HepG2 (cell line): ENCODE measurements at regions not wholly inside any gene's neighbourhood (a gene's known extent, or its start where the extent isn't known, plus 50 kb on each side); places are given as distances from the start of the nearest gene placed in this dataset.

Experiments used
- ATAC-seq: fragments of 200-7000 bp; cut with Tn5 transposase; 3 replicates; pipeline ENCODE4 v1.9.1; 2020; ENCODE audit warnings: mild to moderate bottlenecking, moderate library complexity
- BruUV-seq: library from RNA; stranded (reverse); fragments of 400-500 nt; replicated peaks from 2 replicates; lab custom pipeline; 2021; lab: Mats Ljungman, UMichigan
- CTCF ChIA-PET: fragments of 300-600 bp; formaldehyde crosslinking; extraction: SDS; loops from one replicate; lab custom pipeline; 2021; ENCODE audit warnings: low total read pairs, inconsistent platforms, low intra/inter-chr PET ratio; lab: Yijun Ruan, JAX
- POLR2A ChIA-PET: fragments of 350-600 bp; sonication (Branson Sonifier 250); formaldehyde crosslinking; loops from one replicate; lab custom pipeline; 2020; ENCODE audit warnings: antibody characterized with exemption, inconsistent platforms; lab: Yijun Ruan, JAX
- DNase-seq: peaks from one replicate; pipeline ENCODE4 v3.0.0-alpha.2; 2015; ENCODE audit warnings: low spot score
- FAIRE-seq: peaks from 3 replicates; lab custom pipeline; 2011; peaks lifted over from hg19 to GRCh38; lab: Jason Lieb, UNC
- H2AFZ ChIP-seq: one replicate; pipeline ENCODE4 v1.6.1; 2011; ENCODE audit warnings: low read length, inconsistent platforms
- H3K27ac ChIP-seq: fragments of 300-600 bp; 3 replicates; pipeline ENCODE4 v1.8.0; 2011; ENCODE audit warnings: mixed run types, mild to moderate bottlenecking, mixed read lengths, low read length, inconsistent platforms; ENCODE audit not compliant: insufficient read depth; ENCODE audit errors: extremely low read length
- H3K27me3 ChIP-seq, 2 experiments: fragments of 200-600 bp in 1 of 2; 2 replicates in 1 of 2; 3 replicates in 1 of 2; pipeline versions ENCODE4 v1.6.0 to v1.8.0; 2011; ENCODE audit warnings: low read length in 2 of 2, mild to moderate bottlenecking in 2 of 2, moderate library complexity in 2 of 2, inconsistent platforms in 1 of 2; ENCODE audit not compliant: insufficient read depth in 2 of 2, control insufficient read depth in 1 of 2
- H3K36me3 ChIP-seq, 2 experiments: fragments of 200-600 bp in 1 of 2; replicated peaks in 1 of 2; 2 replicates in 1 of 2; 3 replicates in 1 of 2; pipeline versions ENCODE4 v1.5.1 to v1.8.0; 2011; ENCODE audit warnings: low read length in 2 of 2, inconsistent platforms in 1 of 2; ENCODE audit not compliant: insufficient read depth in 2 of 2, control insufficient read depth in 1 of 2
- H3K4me1 ChIP-seq: 2 replicates; pipeline ENCODE4 v1.5.1; 2012; ENCODE audit warnings: low read length, inconsistent platforms; ENCODE audit not compliant: insufficient read depth
- H3K4me2 ChIP-seq: 2 replicates; pipeline ENCODE4 v1.6.0; 2011; ENCODE audit warnings: low read depth, low read length, inconsistent platforms
- H3K4me3 ChIP-seq, 3 experiments: fragments of 200-600 bp in 1 of 3; sonication (generic), shearing (Covaris generic) in 1 of 3; replicated peaks in 1 of 3; 2 replicates each; pipeline ENCODE4 v1.5.1; 2011 to 2016; ENCODE audit warnings: low read length in 3 of 3, inconsistent platforms in 2 of 3, low read depth in 2 of 3, mild to moderate bottlenecking in 2 of 3, control low read depth in 1 of 3, mixed read lengths in 1 of 3; ENCODE audit not compliant: insufficient read depth in 1 of 3
- H3K79me2 ChIP-seq: one replicate; pipeline ENCODE4 v1.6.1; 2011; ENCODE audit warnings: low read length, inconsistent platforms; ENCODE audit not compliant: insufficient read depth
- H3K9ac ChIP-seq: 2 replicates; pipeline ENCODE4 v1.6.0; 2011; ENCODE audit warnings: mild to moderate bottlenecking, low read depth, low read length, inconsistent platforms; ENCODE audit not compliant: insufficient read depth
- H3K9me3 ChIP-seq: 2 replicates; pipeline ENCODE4 v1.5.1; 2012; ENCODE audit warnings: mild to moderate bottlenecking, low read length
- H4K20me1 ChIP-seq: 2 replicates; pipeline ENCODE4 v1.6.0; 2011; ENCODE audit warnings: inconsistent platforms, mild to moderate bottlenecking, low read length, moderate library complexity; ENCODE audit not compliant: insufficient read depth
- ASH2L ChIP-seq: fragments of 300-600, 200-600 bp; sonication (generic); IDR thresholded peaks from 2 replicates; pipeline ENCODE4 v1.7.0; 2017; ENCODE audit warnings: low read depth, mild to moderate bottlenecking, moderate library complexity, mixed read lengths, low read length; ENCODE audit not compliant: insufficient read length
- HNRNPK ChIP-seq: fragments of 200-400 bp; formaldehyde crosslinking; IDR thresholded peaks from 2 replicates; pipeline ENCODE4 v1.6.1; 2018; ENCODE audit warnings: low read length, low read depth, moderate library complexity, mild to moderate bottlenecking; ENCODE audit not compliant: poor library complexity, severe bottlenecking
- HNRNPL ChIP-seq: fragments of 200-400 bp; formaldehyde crosslinking; IDR thresholded peaks from 2 replicates; pipeline ENCODE4 v1.6.1; 2017; ENCODE audit warnings: mild to moderate bottlenecking, low read depth, low read length
- HNRNPUL1 ChIP-seq: fragments of 200-400 bp; formaldehyde crosslinking; IDR thresholded peaks from 2 replicates; pipeline ENCODE4 v1.6.1; 2017; ENCODE audit warnings: low read depth, mild to moderate bottlenecking, low read length, moderate library complexity
- JARID2 ChIP-seq: sonication (generic); formaldehyde crosslinking; IDR thresholded peaks from 2 replicates; pipeline ENCODE4 v1.8.1; 2023; ENCODE audit warnings: missing genetic modification reagents, inconsistent platforms; ENCODE audit not compliant: insufficient replicate concordance
- KDM1A ChIP-seq: IDR thresholded peaks from 2 replicates; pipeline ENCODE4 v1.6.1; 2016; ENCODE audit warnings: missing compliant biosample characterization
- KDM5A ChIP-seq: fragments of 200-600 bp; sonication (generic); IDR thresholded peaks from 2 replicates; pipeline ENCODE4 v1.7.0; 2018; ENCODE audit warnings: antibody characterized with exemption, mild to moderate bottlenecking, low read length, borderline replicate concordance
- MEIS1 ChIP-seq: sonication (generic); formaldehyde crosslinking; IDR thresholded peaks from 2 replicates; pipeline ENCODE4 v1.9.0; 2021; ENCODE audit warnings: mild to moderate bottlenecking, missing genetic modification reagents, moderate library complexity, borderline replicate concordance
- MIER2 ChIP-seq: IDR thresholded peaks from 2 replicates; pipeline ENCODE4 v1.6.1; 2016; ENCODE audit warnings: missing biosample characterization, missing genetic modification reagents
- SMARCC2 ChIP-seq: fragments of 450-650 bp; IDR thresholded peaks from 2 replicates; pipeline ENCODE4 v1.6.1; 2017; ENCODE audit warnings: antibody characterized with exemption, mild to moderate bottlenecking
- WIZ ChIP-seq: sonication (generic); formaldehyde crosslinking; IDR thresholded peaks from 2 replicates; pipeline ENCODE4 v1.5.1; 2020; ENCODE audit warnings: mild to moderate bottlenecking, missing genetic modification reagents
- ZC3H4 ChIP-seq: sonication (generic); formaldehyde crosslinking; IDR thresholded peaks from 2 replicates; pipeline ENCODE4 v1.4.0; 2020; ENCODE audit warnings: missing genetic modification reagents, borderline replicate concordance
- ZFP91 ChIP-seq: sonication (generic); formaldehyde crosslinking; IDR thresholded peaks from 2 replicates; pipeline ENCODE4 v1.9.0; 2022; ENCODE audit warnings: missing genetic modification reagents, mild to moderate bottlenecking, borderline replicate concordance
- ZNF12 ChIP-seq: sonication (generic); formaldehyde crosslinking; IDR thresholded peaks from 2 replicates; pipeline ENCODE4 v1.5.0; 2020; ENCODE audit warnings: missing genetic modification reagents
- ZNF563 ChIP-seq: sonication (generic); formaldehyde crosslinking; IDR thresholded peaks from 2 replicates; pipeline ENCODE4 v1.8.0; 2022; ENCODE audit warnings: mild to moderate bottlenecking, moderate library complexity, missing genetic modification reagents
- ZNF605 ChIP-seq: sonication (generic); formaldehyde crosslinking; IDR thresholded peaks from 2 replicates; pipeline ENCODE4 v1.8.0; 2022; ENCODE audit warnings: mild to moderate bottlenecking, missing genetic modification reagents
- ZNF7 ChIP-seq: IDR thresholded peaks from 2 replicates; pipeline ENCODE4 v1.6.1; 2016; ENCODE audit warnings: missing biosample characterization, missing genetic modification reagents
- ZNF766 ChIP-seq: sonication (generic); formaldehyde crosslinking; IDR thresholded peaks from 2 replicates; pipeline ENCODE4 v1.5.0; 2020; ENCODE audit warnings: missing genetic modification reagents, borderline replicate concordance
- ZNF816 ChIP-seq: sonication (generic); formaldehyde crosslinking; IDR thresholded peaks from 2 replicates; pipeline ENCODE4 v1.8.0; 2022; ENCODE audit warnings: missing genetic modification reagents, mild to moderate bottlenecking, borderline replicate concordance
- WGBS: methylation state at CpG from one replicate; pipeline ENCODE4 v1.1.6; 2017; ENCODE audit warnings: low lambda C conversion rate; 5-methylcytosine and 5-hydroxymethylcytosine counted together
- in situ Hi-C: cut with HindIII; loops from 2 replicates; pipeline ENCODE4 v1.10.0; 2017; ENCODE audit warnings: low pct_unique_long_range_greater_than_20kb; ENCODE audit not compliant: extremely low pct_ligation_motif_present
- intact Hi-C: fragments of 100-400 bp; cut with micrococcal nuclease; formaldehyde crosslinking; loops from one replicate; pipeline ENCODE4 v1.10.0; 2022; ENCODE audit not compliant: unreplicated experiment
- TF ChIP-seq, protein P1 (sequence below): sonication (generic); formaldehyde crosslinking; IDR thresholded peaks from 2 replicates; pipeline ENCODE4 v1.4.0; 2020; ENCODE audit warnings: missing genetic modification reagents, mild to moderate bottlenecking, borderline replicate concordance

- 3% methylated on average over 2 of the region's 2 CpGs for WGBS
- DNase-seq (no peak), ATAC-seq (no peak), FAIRE-seq (no peak)
- no peaks in the 10 kb centered on the region for H3K4me1 ChIP-seq
- peaks cover 45% of the 10 kb centered on the region for H3K9me3 ChIP-seq
- no peak overlapping the region for H3K9ac ChIP-seq
- H3K79me2 ChIP-seq, result no peaks in the 10 kb centered on the region
- intact Hi-C loops (no loop called here), in situ Hi-C loops (no loop called here)
- no peak overlapping the region for H3K4me2 ChIP-seq
- CTCF ChIA-PET, result no interaction called here
- no peak for TF ChIP-seq ZNF816
- no peak for TF ChIP-seq ZNF12
- TF ChIP-seq, protein P1, sequence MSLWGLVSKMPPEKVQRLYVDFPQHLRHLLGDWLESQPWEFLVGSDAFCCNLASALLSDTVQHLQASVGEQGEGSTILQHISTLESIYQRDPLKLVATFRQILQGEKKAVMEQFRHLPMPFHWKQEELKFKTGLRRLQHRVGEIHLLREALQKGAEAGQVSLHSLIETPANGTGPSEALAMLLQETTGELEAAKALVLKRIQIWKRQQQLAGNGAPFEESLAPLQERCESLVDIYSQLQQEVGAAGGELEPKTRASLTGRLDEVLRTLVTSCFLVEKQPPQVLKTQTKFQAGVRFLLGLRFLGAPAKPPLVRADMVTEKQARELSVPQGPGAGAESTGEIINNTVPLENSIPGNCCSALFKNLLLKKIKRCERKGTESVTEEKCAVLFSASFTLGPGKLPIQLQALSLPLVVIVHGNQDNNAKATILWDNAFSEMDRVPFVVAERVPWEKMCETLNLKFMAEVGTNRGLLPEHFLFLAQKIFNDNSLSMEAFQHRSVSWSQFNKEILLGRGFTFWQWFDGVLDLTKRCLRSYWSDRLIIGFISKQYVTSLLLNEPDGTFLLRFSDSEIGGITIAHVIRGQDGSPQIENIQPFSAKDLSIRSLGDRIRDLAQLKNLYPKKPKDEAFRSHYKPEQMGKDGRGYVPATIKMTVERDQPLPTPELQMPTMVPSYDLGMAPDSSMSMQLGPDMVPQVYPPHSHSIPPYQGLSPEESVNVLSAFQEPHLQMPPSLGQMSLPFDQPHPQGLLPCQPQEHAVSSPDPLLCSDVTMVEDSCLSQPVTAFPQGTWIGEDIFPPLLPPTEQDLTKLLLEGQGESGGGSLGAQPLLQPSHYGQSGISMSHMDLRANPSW (CRISPR knock-in tag), result no peak
- no peak for TF ChIP-seq MIER2 (CRISPR knock-in tag)
- no peak for TF ChIP-seq HNRNPUL1
- TF ChIP-seq ZNF7, result no peak
- no peak for TF ChIP-seq SMARCC2
- no peak for TF ChIP-seq ZFP91 (CRISPR knock-in tag)
- no peak for TF ChIP-seq HNRNPK
- TF ChIP-seq HNRNPL, result no peak
- TF ChIP-seq KDM1A, result no peak
- no peak for TF ChIP-seq ZNF563
- TF ChIP-seq JARID2, result no peak
- TF ChIP-seq ASH2L, result no peak
- TF ChIP-seq ZNF766 (CRISPR knock-in tag), result no peak
- TF ChIP-seq WIZ, result no peak
- TF ChIP-seq ZC3H4 (CRISPR knock-in tag), result no peak
- TF ChIP-seq ZNF605 (CRISPR knock-in tag), result no peak
- no peak for TF ChIP-seq MEIS1 (CRISPR knock-in tag)
- no peak for TF ChIP-seq KDM5A
- H3K27me3 ChIP-seq, result no peaks in the 10 kb centered on the region
- no peak overlapping the region for H3K27ac ChIP-seq
- no peaks in the 10 kb centered on the region for H3K36me3 ChIP-seq
- POLR2A ChIA-PET, result no interaction called here
- no peak overlapping the region for H3K4me3 ChIP-seq
- no peaks in the 10 kb centered on the region for H4K20me1 ChIP-seq
- BruUV-seq, result no TSS peak
- H2AFZ ChIP-seq, result no peak overlapping the region
These were observed 1170.9 kb downstream of the NLGN4X start for GRCh38 chrX:5057786-5058185.
